ENCODE measurements at regions not wholly inside any gene's neighbourhood (a gene's known extent, or its start where the extent isn't known, plus 50 kb on each side); places are given as distances from the start of the nearest gene placed in this dataset.

- no peak for TF ChIP-seq CTCF (IDR thresholded peaks at IDR 0.05)
- no peak for TF ChIP-seq SIN3A (IDR thresholded peaks at IDR 0.05; ENCODE audit: borderline replicate concordance, insufficient read depth, low read depth, low read length)
- no peaks in the 10 kb centered on the region for H3K36me3 ChIP-seq (ENCODE audit: control insufficient read depth, insufficient read depth, low read length)
- CTCF ChIA-PET: no interaction called here
- intact Hi-C loops (cut with micrococcal nuclease; ENCODE audit: unreplicated experiment): no loop called here
- H3K4me3 ChIP-seq (ENCODE audit: low read depth in 2 of 2, low read length in 2 of 2): no peak overlapping the region
- ATAC-seq: no peak
- POLR2A ChIA-PET: no interaction called here
- H3K27ac ChIP-seq (ENCODE audit: low read length): no peak overlapping the region
- in situ Hi-C loops (cut with HindIII; ENCODE audit: low pct_unique_long_range_greater_than_20kb, low sequenced_read_pairs): no loop called here
- no peaks in the 10 kb centered on the region for H3K9me3 ChIP-seq (ENCODE audit: control insufficient read depth, insufficient read depth, low read depth, low read length)
- no peak for DNase-seq (ENCODE audit: low read depth, low spot score)
- H3K27me3 ChIP-seq (ENCODE audit: control insufficient read depth, insufficient read depth, low read length): no peaks in the 10 kb centered on the region
- no peaks in the 10 kb centered on the region for H3K4me1 ChIP-seq (ENCODE audit: control insufficient read depth, insufficient read depth, low read length)
- no TSS peak for BruUV-seq (replicated peaks)
Observed at GRCh38 chr4:97491856-97492255, 651.4 kb downstream of the STPG2 start.

- BruUV-seq (replicated peaks): no TSS peak
- POLR2A ChIA-PET: no interaction called here
- H3K36me3 ChIP-seq (ENCODE audit: control insufficient read depth, insufficient read depth, low read length): no peaks in the 10 kb centered on the region
- in situ Hi-C loops (cut with HindIII; ENCODE audit: low pct_unique_long_range_greater_than_20kb, low sequenced_read_pairs): no loop called here
- no peak overlapping the region for H3K4me3 ChIP-seq (ENCODE audit: low read depth in 2 of 2, low read length in 2 of 2)
- H3K9me3 ChIP-seq (ENCODE audit: control insufficient read depth, insufficient read depth, low read depth, low read length): no peaks in the 10 kb centered on the region
- no peak for DNase-seq (ENCODE audit: low read depth, low spot score)
- TF ChIP-seq CTCF (IDR thresholded peaks at IDR 0.05) (no peak), SIN3A (IDR thresholded peaks at IDR 0.05; ENCODE audit: borderline replicate concordance, insufficient read depth, low read depth, low read length) (no peak), POLR2AphosphoS5 (IDR thresholded peaks at IDR 0.05; ENCODE audit: low read depth, low read length) (no peak)
- no peaks in the 10 kb centered on the region for H3K4me1 ChIP-seq (ENCODE audit: control insufficient read depth, insufficient read depth, low read length)
- CTCF ChIA-PET: no interaction called here
- intact Hi-C loops (cut with micrococcal nuclease; ENCODE audit: unreplicated experiment): no loop called here
- no peak for ATAC-seq
- no peak overlapping the region for H3K27ac ChIP-seq (ENCODE audit: low read length)
- H3K27me3 ChIP-seq (ENCODE audit: control insufficient read depth, insufficient read depth, low read length): no peaks in the 10 kb centered on the region
Observed at GRCh38 chr4:97493815-97494518, 649.3 kb downstream of the STPG2 start.

- ATAC-seq (0 out of 2 replicates have a peak, but pooled peaks have one; percentile 48), DNase-seq (ENCODE audit: low read depth, low spot score) (no peak)
- intact Hi-C loops (cut with micrococcal nuclease; ENCODE audit: unreplicated experiment) (no loop called here), in situ Hi-C loops (cut with HindIII; ENCODE audit: low pct_unique_long_range_greater_than_20kb, low sequenced_read_pairs) (no loop called here)
- TF ChIP-seq REST (IDR thresholded peaks at IDR 0.05; ENCODE audit: insufficient read depth in 1 of 2, low read depth in 2 of 2, low read length in 1 of 2) (no peak), TCF7L2 (IDR thresholded peaks at IDR 0.05; ENCODE audit: low read depth, low read length) (no peak), SIN3A (IDR thresholded peaks at IDR 0.05; ENCODE audit: borderline replicate concordance, insufficient read depth, low read depth, low read length) (no peak), POLR2AphosphoS5 (IDR thresholded peaks at IDR 0.05; ENCODE audit: low read depth, low read length) (no peak), CTCF (IDR thresholded peaks at IDR 0.05) (no peak)
- no peaks in the 10 kb centered on the region for H3K9me3 ChIP-seq (ENCODE audit: control insufficient read depth, insufficient read depth, low read depth, low read length)
- CTCF ChIA-PET: no interaction called here
- H3K27ac ChIP-seq (ENCODE audit: low read length): no peak overlapping the region
- H3K4me3 ChIP-seq (ENCODE audit: low read depth in 2 of 2, low read length in 2 of 2): no peak overlapping the region
- no peaks in the 10 kb centered on the region for H3K36me3 ChIP-seq (ENCODE audit: control insufficient read depth, insufficient read depth, low read length)
- POLR2A ChIA-PET: no interaction called here
- H3K4me1 ChIP-seq (ENCODE audit: control insufficient read depth, insufficient read depth, low read length): no peaks in the 10 kb centered on the region
- H3K27me3 ChIP-seq (ENCODE audit: control insufficient read depth, insufficient read depth, low read length): no peaks in the 10 kb centered on the region
- no TSS peak for BruUV-seq (replicated peaks)
Observed at GRCh38 chr4:97496298-97496873, 646.9 kb downstream of the STPG2 start.

Measured in Panc1 (cell line).